Suprapubic skin (tissue), 4 donors: ENCODE measurements at regions not wholly inside any gene's neighbourhood (a gene's known extent, or its start where the extent isn't known, plus 50 kb on each side); places are given as distances from the start of the nearest gene placed in this dataset.

ENCODE experiments used
- DNase-seq, 2 donors: peaks; one replicate each; pipeline ENCODE4 v3.0.0-alpha.2; 2019; ENCODE audit warnings: low spot score in 2 of 2
- H3K27ac ChIP-seq: fragments of 200-600 bp; sonication (generic); one replicate; pipeline ENCODE4 v1.5.1; 2019
- H3K27me3 ChIP-seq: fragments of 200-600 bp; sonication (generic); one replicate; pipeline ENCODE4 v1.5.1; 2019
- H3K36me3 ChIP-seq: fragments of 200-600 bp; sonication (generic); one replicate; pipeline ENCODE4 v1.5.1; 2019
- H3K4me1 ChIP-seq: fragments of 200-600 bp; sonication (generic); one replicate; pipeline ENCODE4 v1.5.1; 2019
- H3K4me3 ChIP-seq: fragments of 200-600 bp; sonication (generic); one replicate; pipeline ENCODE4 v1.5.1; 2019; ENCODE audit warnings: mild to moderate bottlenecking
- H3K9me3 ChIP-seq: fragments of 200-600 bp; sonication (generic); one replicate; pipeline ENCODE4 v1.5.1; 2019
- CTCF ChIP-seq, 2 donors: fragments of 200-600 bp in 1 of 2; fragments of 450-650 bp in 1 of 2; sonication (generic) in 1 of 2; IDR thresholded peaks; one replicate each; pipeline ENCODE4 v1.5.1; 2016 to 2019; ENCODE audit warnings: antibody characterized with exemption in 2 of 2, mild to moderate bottlenecking in 1 of 2, moderate library complexity in 1 of 2
- EP300 ChIP-seq: sonication (generic); formaldehyde crosslinking; IDR thresholded peaks from one replicate; pipeline ENCODE4 v1.6.1; 2017; ENCODE audit warnings: antibody characterized with exemption
- POLR2A ChIP-seq, 2 donors: fragments of 450-650 bp; IDR thresholded peaks; one replicate each; pipeline ENCODE4 v1.6.1; 2017; ENCODE audit warnings: antibody characterized with exemption in 2 of 2, mild to moderate bottlenecking in 2 of 2, moderate library complexity in 2 of 2
- POLR2AphosphoS5 ChIP-seq, 3 donors: sonication (generic); formaldehyde crosslinking; IDR thresholded peaks; one replicate each; pipeline ENCODE4 v1.6.1; 2017; ENCODE audit warnings: antibody characterized with exemption in 3 of 3
- WGBS: methylation state at CpG from one replicate; pipeline ENCODE4 v1.1.5; 2018; 5-methylcytosine and 5-hydroxymethylcytosine counted together

- Histone ChIP-seq H3K4me3 (no peak overlapping the region), H3K36me3 (no peaks in the 10 kb centered on the region), H3K4me1 (no peaks in the 10 kb centered on the region), H3K27me3 (no peaks in the 10 kb centered on the region), H3K9me3 (no peaks in the 10 kb centered on the region), H3K27ac (no peak overlapping the region)
- DNase-seq, result no peak
- 84% methylated on average over 2 of the region's 2 CpGs for WGBS
- no peak for TF ChIP-seq EP300
- no peak for TF ChIP-seq POLR2A (IDR thresholded peaks at IDR 0.05)
- no peak for TF ChIP-seq POLR2AphosphoS5 (IDR thresholded peaks at IDR 0.05)
- no peak for TF ChIP-seq CTCF (IDR thresholded peaks at IDR 0.05)
Observed at GRCh38 chr15:93719921-93720351, 511.4 kb upstream of the MCTP2 start.

- WGBS, result 76% methylated on average over 5 of the region's 5 CpGs
- no peak for DNase-seq
- no peaks in the 10 kb centered on the region for H3K9me3 ChIP-seq
Observed at GRCh38 chr15:93716615-93717231, 514.6 kb upstream of the MCTP2 start.

GRCh38 chr15:93709708-93710107 lies 521.7 kb upstream of the MCTP2 start:
- H3K27ac ChIP-seq, result no peak overlapping the region
- no peak overlapping the region for H3K4me3 ChIP-seq
- H3K4me1 ChIP-seq, result peaks cover 9% of the 10 kb centered on the region
- no peaks in the 10 kb centered on the region for H3K27me3 ChIP-seq
- TF ChIP-seq POLR2AphosphoS5 (IDR thresholded peaks at IDR 0.05) (no peak), POLR2A (IDR thresholded peaks at IDR 0.05) (no peak), EP300 (no peak), CTCF (IDR thresholded peaks at IDR 0.05) (no peak)
- DNase-seq, result no peak
- WGBS, result 83% methylated on average over 1 of the region's 1 CpG
- H3K36me3 ChIP-seq, result no peaks in the 10 kb centered on the region
- no peaks in the 10 kb centered on the region for H3K9me3 ChIP-seq

More at GRCh38 chr15:93716615-93717231, 514.6 kb upstream of the MCTP2 start:
- H3K4me1 ChIP-seq, result no peaks in the 10 kb centered on the region
- no peak overlapping the region for H3K27ac ChIP-seq
- H3K36me3 ChIP-seq, result no peaks in the 10 kb centered on the region
- no peak overlapping the region for H3K4me3 ChIP-seq
- no peak for TF ChIP-seq CTCF (IDR thresholded peaks at IDR 0.05)
- TF ChIP-seq POLR2AphosphoS5 (IDR thresholded peaks at IDR 0.05), result no peak
- no peak for TF ChIP-seq EP300
- no peak for TF ChIP-seq POLR2A (IDR thresholded peaks at IDR 0.05)
- H3K27me3 ChIP-seq, result no peaks in the 10 kb centered on the region

GRCh38 chr15:93708724-93709445 lies 522.5 kb upstream of the MCTP2 start:
- DNase-seq, result no peak
- H3K4me1 ChIP-seq, result peaks cover 9% of the 10 kb centered on the region
- no peak for TF ChIP-seq POLR2A (IDR thresholded peaks at IDR 0.05)
- TF ChIP-seq POLR2AphosphoS5 (IDR thresholded peaks at IDR 0.05), result no peak
- no peak for TF ChIP-seq EP300
- TF ChIP-seq CTCF (IDR thresholded peaks at IDR 0.05), result no peak
- 87% methylated on average over 6 of the region's 6 CpGs for WGBS
- no peaks in the 10 kb centered on the region for H3K36me3 ChIP-seq
- no peak overlapping the region for H3K27ac ChIP-seq
- no peaks in the 10 kb centered on the region for H3K9me3 ChIP-seq
- H3K4me3 ChIP-seq, result no peak overlapping the region
- H3K27me3 ChIP-seq, result no peaks in the 10 kb centered on the region

- TF ChIP-seq CTCF (IDR thresholded peaks at IDR 0.05), result no peak
- no peak for TF ChIP-seq POLR2A (IDR thresholded peaks at IDR 0.05)
- TF ChIP-seq EP300, result no peak
- no peak for TF ChIP-seq POLR2AphosphoS5 (IDR thresholded peaks at IDR 0.05)
Observed at GRCh38 chr15:93707751-93708150, 523.6 kb upstream of the MCTP2 start.

More at GRCh38 chr15:93707751-93708150, 523.6 kb upstream of the MCTP2 start:
- no peak overlapping the region for H3K27ac ChIP-seq
- H3K36me3 ChIP-seq, result no peaks in the 10 kb centered on the region
- H3K4me3 ChIP-seq, result no peak overlapping the region
- no peaks in the 10 kb centered on the region for H3K9me3 ChIP-seq
- DNase-seq, result no peak
- WGBS, result 64% methylated on average over 5 of the region's 5 CpGs
- no peaks in the 10 kb centered on the region for H3K27me3 ChIP-seq
- peaks cover 9% of the 10 kb centered on the region for H3K4me1 ChIP-seq
